Esophagus muscularis mucosa (tissue), 4 donors: ENCODE measurements at regions not wholly inside any gene's neighbourhood (a gene's known extent, or its start where the extent isn't known, plus 50 kb on each side); places are given as distances from the start of the nearest gene placed in this dataset.

ENCODE experiments used
- DNase-seq: peaks from one replicate; pipeline ENCODE4 v3.0.0-alpha.2; 2017; ENCODE audit errors: extremely low spot score
- H3K27ac ChIP-seq, 4 donors: fragments of 200-600 bp; sonication (generic); replicated peaks in 1 of 4; 1 replicate in 3 of 4; 2 replicates in 1 of 4; pipeline ENCODE4 v1.5.1; 2016 to 2019; ENCODE audit warnings: mild to moderate bottlenecking in 1 of 4
- H3K27me3 ChIP-seq, 4 donors: fragments of 200-600 bp; sonication (generic); one replicate each; pipeline versions ENCODE4 v1.5.1 to v1.6.0; 2016 to 2019
- H3K36me3 ChIP-seq, 4 donors: fragments of 200-600 bp; sonication (generic); one replicate each; pipeline ENCODE4 v1.5.1; 2016 to 2019
- H3K4me1 ChIP-seq, 4 donors: fragments of 200-600 bp; sonication (generic); one replicate each; pipeline ENCODE4 v1.5.1; 2016 to 2019
- H3K4me3 ChIP-seq, 4 donors: fragments of 200-600 bp; sonication (generic); 1 replicate in 2 of 4; 2 replicates in 2 of 4; pipeline ENCODE4 v1.5.1; 2016 to 2019; ENCODE audit warnings: mild to moderate bottlenecking in 4 of 4, moderate library complexity in 1 of 4
- H3K9me3 ChIP-seq, 4 donors: fragments of 200-600 bp; sonication (generic); 1 replicate in 3 of 4; 2 replicates in 1 of 4; pipeline ENCODE4 v1.5.1; 2016 to 2019
- CTCF ChIP-seq, 3 experiments: fragments of 200-600 bp in 2 of 3; fragments of 450-650 bp in 1 of 3; sonication (generic) in 2 of 3; IDR thresholded peaks; one replicate each; pipeline ENCODE4 v1.5.1; 2017 to 2019; ENCODE audit warnings: antibody characterized with exemption in 3 of 3, mild to moderate bottlenecking in 2 of 3, moderate library complexity in 1 of 3
- EP300 ChIP-seq: sonication (generic); formaldehyde crosslinking; IDR thresholded peaks from one replicate; pipeline ENCODE4 v1.6.1; 2017; ENCODE audit warnings: antibody characterized with exemption
- POLR2A ChIP-seq: fragments of 450-650 bp; IDR thresholded peaks from one replicate; pipeline ENCODE4 v1.6.1; 2017; ENCODE audit warnings: antibody characterized with exemption, moderate library complexity, mild to moderate bottlenecking, low read depth
- POLR2AphosphoS5 ChIP-seq, 2 donors: sonication (generic); formaldehyde crosslinking; IDR thresholded peaks; one replicate each; pipeline ENCODE4 v1.6.1; 2017; ENCODE audit warnings: antibody characterized with exemption in 2 of 2
- WGBS: methylation state at CpG from one replicate; pipeline ENCODE4 v1.1.5; 2018; 5-methylcytosine and 5-hydroxymethylcytosine counted together
- intact Hi-C: fragments of 100-400 bp; cut with DNase I; formaldehyde crosslinking; loops from one replicate; pipeline ENCODE4 v1.15.1; 2023

- Histone ChIP-seq H3K36me3 (no peaks in the 10 kb centered on the region), H3K27me3 (no peaks in the 10 kb centered on the region), H3K4me1 (no peaks in the 10 kb centered on the region), H3K27ac (no peak overlapping the region), H3K9me3 (peaks cover 0 to 6% (median 2%) of the 10 kb centered on the region in 4 donors), H3K4me3 (no peak overlapping the region)
- no peak for DNase-seq
- intact Hi-C loops = no loop called here
- WGBS = 91% methylated on average over 3 of the region's 3 CpGs
- TF ChIP-seq EP300 (no peak), CTCF (IDR thresholded peaks at IDR 0.05) (no peak), POLR2AphosphoS5 (IDR thresholded peaks at IDR 0.05) (no peak), POLR2A (no peak)
Measured at GRCh38 chr1:187617776-187618175, 789.0 kb downstream of the PLA2G4A start.

- Histone ChIP-seq H3K27ac (no peak overlapping the region), H3K36me3 (no peaks in the 10 kb centered on the region), H3K4me1 (no peaks in the 10 kb centered on the region), H3K4me3 (no peak overlapping the region), H3K9me3 (peaks cover 0 to 6% (median 2%) of the 10 kb centered on the region in 4 donors), H3K27me3 (no peaks in the 10 kb centered on the region)
- intact Hi-C loops = no loop called here
- no peak for DNase-seq
- TF ChIP-seq POLR2A = no peak
- TF ChIP-seq CTCF (IDR thresholded peaks at IDR 0.05) = no peak
- TF ChIP-seq POLR2AphosphoS5 (IDR thresholded peaks at IDR 0.05) = no peak
- TF ChIP-seq EP300 = no peak
Measured at GRCh38 chr1:187619175-187619574, 790.4 kb downstream of the PLA2G4A start.

GRCh38 chr1:187621951-187622350 is 793.2 kb downstream of the PLA2G4A start:
- Histone ChIP-seq H3K27ac (no peak overlapping the region), H3K4me3 (no peak overlapping the region), H3K36me3 (no peaks in the 10 kb centered on the region), H3K27me3 (no peaks in the 10 kb centered on the region), H3K9me3 (no peaks in the 10 kb centered on the region), H3K4me1 (no peaks in the 10 kb centered on the region)
- TF ChIP-seq CTCF (IDR thresholded peaks at IDR 0.05) (no peak), EP300 (no peak), POLR2A (no peak), POLR2AphosphoS5 (IDR thresholded peaks at IDR 0.05) (no peak)
- intact Hi-C loops = no loop called here
- 77% methylated on average over 3 of the region's 3 CpGs for WGBS
- no peak for DNase-seq

DNA sequence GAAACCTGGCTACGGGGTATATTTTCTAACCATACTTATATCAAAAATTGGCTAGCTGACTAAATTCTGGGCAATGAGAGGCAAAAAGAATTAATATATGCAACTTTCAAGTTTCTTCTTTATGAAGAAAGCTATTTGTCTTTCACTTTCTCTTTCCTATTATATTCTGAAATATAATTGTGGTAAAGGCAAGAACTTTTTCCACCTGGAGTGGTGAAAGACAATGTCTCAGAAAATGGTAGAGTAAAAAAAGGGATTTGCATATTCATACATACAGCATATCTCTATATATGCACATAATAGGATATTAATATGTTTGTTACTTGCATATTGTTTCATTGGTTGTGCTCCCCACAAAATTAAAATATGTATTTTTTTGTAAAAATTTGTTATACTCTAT is 793.8 kb downstream of the PLA2G4A start:
- Histone ChIP-seq H3K4me1 (no peaks in the 10 kb centered on the region), H3K27me3 (no peaks in the 10 kb centered on the region), H3K36me3 (no peaks in the 10 kb centered on the region), H3K9me3 (no peaks in the 10 kb centered on the region), H3K27ac (no peak overlapping the region), H3K4me3 (no peak overlapping the region)
- no peak for DNase-seq
- intact Hi-C loops = no loop called here
- WGBS = 3% methylated on average over 1 of the region's 1 CpG
- TF ChIP-seq EP300 (no peak), CTCF (IDR thresholded peaks at IDR 0.05) (no peak)

DNA sequence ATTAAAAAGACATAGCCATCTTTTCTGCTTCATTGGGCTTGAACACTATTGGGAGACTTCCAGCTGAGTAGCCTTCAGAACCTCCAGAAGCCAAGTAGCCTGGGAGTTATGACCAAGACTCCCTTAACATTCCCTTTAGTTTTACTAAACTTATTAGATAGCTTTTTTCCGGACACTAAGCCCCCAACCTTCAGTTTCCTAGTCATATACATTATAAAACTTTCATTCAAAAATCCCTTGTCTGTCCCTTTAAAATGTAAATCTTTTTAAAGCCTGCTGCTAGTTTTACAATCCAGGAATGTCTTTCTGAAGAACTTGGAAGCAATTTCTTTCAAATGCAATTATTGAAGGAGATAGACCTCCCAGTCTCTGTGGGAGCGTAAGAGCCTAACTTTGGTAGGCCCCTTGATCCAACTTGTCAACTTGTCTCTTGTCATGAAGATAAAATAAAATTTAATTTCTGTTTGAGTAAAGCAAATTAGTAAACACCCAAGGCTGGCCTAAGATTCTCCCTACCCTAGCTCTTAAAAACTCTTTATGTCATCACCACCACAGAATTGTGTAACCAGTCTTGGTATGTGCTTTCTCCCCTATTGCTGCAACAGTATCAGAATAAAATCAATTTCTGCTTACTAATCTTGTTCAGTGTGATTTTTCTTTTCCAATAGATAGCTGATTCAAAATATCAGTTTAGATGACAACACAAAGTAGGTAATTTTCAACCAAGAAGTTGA is 796.2 kb downstream of the PLA2G4A start:
- intact Hi-C loops = no loop called here
- H3K4me1 ChIP-seq = no peaks in the 10 kb centered on the region
- WGBS = 75% methylated on average over 2 of the region's 2 CpGs

More for the DNA sequence above, 796.2 kb downstream of the PLA2G4A start:
- H3K4me3 ChIP-seq = no peak overlapping the region
- H3K27me3 ChIP-seq = no peaks in the 10 kb centered on the region
- no peaks in the 10 kb centered on the region for H3K36me3 ChIP-seq
- H3K27ac ChIP-seq = no peak overlapping the region
- no peak for DNase-seq
- no peak for TF ChIP-seq EP300
- no peak for TF ChIP-seq POLR2AphosphoS5 (IDR thresholded peaks at IDR 0.05)
- no peak for TF ChIP-seq CTCF (IDR thresholded peaks at IDR 0.05)
- no peak for TF ChIP-seq POLR2A
- no peaks in the 10 kb centered on the region for H3K9me3 ChIP-seq
